Uterus (tissue), 3 donors: ENCODE measurements at regions not wholly inside any gene's neighbourhood (a gene's known extent, or its start where the extent isn't known, plus 50 kb on each side); places are given as distances from the start of the nearest gene placed in this dataset.
"Not testable (repeated sequence)": the region's sequence is repeated elsewhere in the genome, so short reads cannot be mapped to it uniquely, and the experiment has no call there.

Source experiments
- DNase-seq, 2 donors: peaks; one replicate each; pipeline ENCODE4 v3.0.0-alpha.2; 2019 to 2020
- H3K27ac ChIP-seq, 2 donors: fragments of 200-600 bp; sonication (generic); 1 replicate in 1 of 2; 2 replicates in 1 of 2; pipeline ENCODE4 v1.5.1; 2016 to 2018
- H3K27me3 ChIP-seq, 2 donors: fragments of 200-600 bp; sonication (generic); one replicate each; pipeline ENCODE4 v1.5.1; 2018 to 2019; ENCODE audit warnings: control low read depth in 1 of 2
- H3K36me3 ChIP-seq, 2 donors: fragments of 200-600 bp; sonication (generic); one replicate each; pipeline ENCODE4 v1.5.1; 2019; ENCODE audit warnings: control low read depth in 1 of 2
- H3K4me1 ChIP-seq, 2 donors: fragments of 200-600 bp; sonication (generic); one replicate each; pipeline ENCODE4 v1.5.1; 2018 to 2019; ENCODE audit warnings: control low read depth in 1 of 2
- H3K4me3 ChIP-seq, 2 donors: fragments of 200-600 bp; sonication (generic); 1 replicate in 1 of 2; 2 replicates in 1 of 2; pipeline ENCODE4 v1.5.1; 2018 to 2019; ENCODE audit warnings: mild to moderate bottlenecking in 1 of 2
- H3K9me3 ChIP-seq, 2 donors: fragments of 200-600 bp; sonication (generic); one replicate each; pipeline ENCODE4 v1.5.1; 2019; ENCODE audit warnings: control low read depth in 1 of 2
- intact Hi-C: fragments of 100-400 bp; cut with DNase I; formaldehyde crosslinking; loops from one replicate; pipeline ENCODE4 v1.15.1; 2023; ENCODE audit warnings: low total_unique reads
- donor health status: DM: yes; HTN: yes; CAD: no.

- intact Hi-C loops, H3K4me1 ChIP-seq, H3K4me3 ChIP-seq, H3K36me3 ChIP-seq, H3K27ac ChIP-seq, H3K27me3 ChIP-seq, H3K9me3 ChIP-seq, DNase-seq: not testable (repeated sequence)
Measured at GRCh38 chr1:143837924-143838597, 133.7 kb downstream of the FAM72C start.

DNA sequence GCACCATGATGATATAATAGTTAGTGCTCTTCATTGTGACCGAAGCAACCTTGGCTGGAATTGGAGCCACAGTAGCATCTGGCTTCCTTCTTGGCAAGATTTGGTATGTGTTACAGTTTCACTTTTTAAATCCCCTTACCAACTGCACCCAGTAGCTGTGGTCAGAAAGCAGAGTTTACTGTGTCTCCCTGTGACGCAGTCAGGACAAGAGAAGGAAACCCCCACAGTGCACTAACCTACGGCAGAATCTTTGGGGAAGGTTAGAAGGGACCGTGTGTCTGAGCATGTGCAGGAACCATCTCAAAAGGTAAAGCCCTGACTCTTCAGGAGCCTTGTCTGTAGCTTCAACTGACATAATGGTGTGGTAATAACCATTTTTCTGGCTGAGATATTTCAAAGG is 138.4 kb downstream of the FAM72C start:
- H3K9me3 ChIP-seq, H3K4me3 ChIP-seq, H3K4me1 ChIP-seq, DNase-seq, intact Hi-C loops, H3K27ac ChIP-seq, H3K27me3 ChIP-seq, H3K36me3 ChIP-seq: not testable (repeated sequence)

GRCh38 chr1:143832379-143832716 is 139.4 kb downstream of the FAM72C start:
- DNase-seq, H3K36me3 ChIP-seq, H3K27me3 ChIP-seq, intact Hi-C loops, H3K4me1 ChIP-seq, H3K9me3 ChIP-seq, H3K27ac ChIP-seq, H3K4me3 ChIP-seq: not testable (repeated sequence)

- H3K36me3 ChIP-seq, H3K27ac ChIP-seq, DNase-seq, H3K4me3 ChIP-seq, H3K27me3 ChIP-seq, H3K4me1 ChIP-seq, H3K9me3 ChIP-seq, intact Hi-C loops: not testable (repeated sequence)
Measured at GRCh38 chr1:143831479-143832378, 140.1 kb downstream of the FAM72C start.

DNA sequence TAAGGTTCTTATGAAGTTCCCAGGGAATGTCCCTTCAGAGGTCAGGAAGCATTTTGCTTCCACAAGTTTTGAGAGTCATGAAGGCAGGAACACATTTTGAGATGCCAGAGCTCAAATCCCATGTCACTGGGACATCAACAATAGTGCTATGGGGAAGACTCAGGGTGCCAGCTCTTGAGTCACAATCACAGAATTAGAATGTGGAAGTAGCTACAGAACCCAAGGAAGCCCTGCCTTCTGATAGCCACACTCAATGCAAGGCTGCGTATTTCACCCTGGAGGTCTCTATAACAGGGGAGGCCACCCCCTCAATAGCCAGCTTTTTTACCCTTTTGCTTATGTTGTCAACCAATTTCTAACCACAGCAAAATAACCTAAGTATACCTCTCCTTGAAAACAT is 145.6 kb downstream of the FAM72C start:
- H3K27ac ChIP-seq, H3K36me3 ChIP-seq, H3K4me1 ChIP-seq, intact Hi-C loops, H3K9me3 ChIP-seq, H3K27me3 ChIP-seq, DNase-seq, H3K4me3 ChIP-seq: not testable (repeated sequence)

GRCh38 chr1:143824266-143824665 is 147.5 kb downstream of the FAM72C start:
- intact Hi-C loops, H3K36me3 ChIP-seq, H3K4me3 ChIP-seq, H3K27me3 ChIP-seq, H3K9me3 ChIP-seq, H3K27ac ChIP-seq, H3K4me1 ChIP-seq, DNase-seq: not testable (repeated sequence)

DNA sequence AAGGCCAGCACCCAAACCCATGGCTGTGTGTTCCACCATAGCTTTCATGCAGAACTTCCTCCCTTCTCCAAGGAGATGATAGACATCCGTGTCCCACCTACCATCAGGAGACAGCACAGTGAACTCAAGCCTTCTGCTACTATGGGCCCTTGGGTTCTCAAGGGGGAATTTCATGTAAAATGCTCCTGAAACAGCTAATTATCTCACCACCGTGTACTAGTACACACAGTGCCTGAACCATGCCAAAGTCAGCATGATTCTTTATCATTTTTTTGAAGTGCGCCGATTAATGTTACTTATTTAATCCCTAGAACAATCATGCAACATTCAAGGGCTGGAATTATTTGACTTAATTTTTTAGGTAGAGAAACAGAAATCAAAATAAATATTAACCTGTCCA is 151.7 kb downstream of the FAM72C start:
- DNase-seq, H3K27me3 ChIP-seq, H3K27ac ChIP-seq, H3K4me1 ChIP-seq, intact Hi-C loops, H3K9me3 ChIP-seq, H3K4me3 ChIP-seq, H3K36me3 ChIP-seq: not testable (repeated sequence)

GRCh38 chr1:143816369-143816768 is 155.4 kb downstream of the FAM72C start:
- H3K27ac ChIP-seq, H3K27me3 ChIP-seq, H3K9me3 ChIP-seq, DNase-seq, H3K4me1 ChIP-seq, intact Hi-C loops, H3K36me3 ChIP-seq, H3K4me3 ChIP-seq: not testable (repeated sequence)

DNA sequence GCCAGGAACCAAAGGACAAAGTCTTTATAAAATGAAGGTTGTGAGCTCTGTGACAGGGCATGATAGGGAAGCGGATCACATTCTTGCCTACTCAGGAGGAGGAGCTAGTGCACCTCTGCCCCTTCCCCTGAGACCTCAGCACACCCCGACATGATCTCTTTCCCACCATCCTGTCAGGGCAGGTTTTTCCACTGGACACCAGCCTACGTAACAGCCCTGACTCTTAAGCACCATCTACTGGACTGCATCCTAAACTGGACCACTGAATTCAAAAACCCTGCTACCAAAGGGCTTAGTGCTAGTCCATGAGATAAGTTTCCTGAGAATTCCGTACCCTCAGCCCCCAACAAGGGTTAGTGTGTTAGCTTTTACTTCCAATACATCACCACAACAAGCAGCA is 166.4 kb downstream of the FAM72C start:
- H3K4me1 ChIP-seq, H3K4me3 ChIP-seq, H3K27ac ChIP-seq, intact Hi-C loops, H3K36me3 ChIP-seq, H3K9me3 ChIP-seq, DNase-seq, H3K27me3 ChIP-seq: not testable (repeated sequence)

DNA sequence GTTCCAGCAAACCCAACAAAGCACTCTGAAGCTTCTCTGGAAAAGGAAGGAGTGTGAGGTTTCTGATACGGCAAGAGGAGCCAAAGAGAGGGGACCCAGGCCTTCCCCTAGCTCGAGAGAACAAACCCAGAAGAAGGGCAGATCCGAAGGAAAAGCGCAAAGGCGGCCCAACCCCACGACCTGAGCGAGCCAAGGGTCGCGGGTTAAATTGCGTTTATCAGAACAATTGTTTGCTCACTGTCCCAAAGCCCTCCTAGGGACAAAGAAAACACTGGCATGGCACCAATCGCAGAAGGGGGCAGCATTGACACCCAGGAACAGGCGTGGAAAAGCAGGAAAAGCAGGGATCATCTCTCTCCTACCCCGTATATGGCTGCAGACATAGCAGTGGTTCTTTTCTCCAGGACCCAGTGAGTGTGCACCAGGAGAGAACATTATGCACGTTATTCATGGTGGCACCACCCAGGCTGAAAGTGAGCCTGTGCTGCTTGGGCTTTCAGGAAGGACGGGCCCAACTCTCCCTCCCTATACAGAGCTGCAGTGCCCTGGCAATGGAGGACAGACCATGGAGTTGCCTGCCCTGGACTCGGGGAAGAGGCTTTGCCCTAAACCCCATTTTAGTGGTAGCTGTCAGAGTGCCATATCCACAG is 167.0 kb downstream of the FAM72C start:
- H3K4me1 ChIP-seq, H3K27ac ChIP-seq, H3K27me3 ChIP-seq, H3K4me3 ChIP-seq, H3K9me3 ChIP-seq, DNase-seq, intact Hi-C loops, H3K36me3 ChIP-seq: not testable (repeated sequence)

DNA sequence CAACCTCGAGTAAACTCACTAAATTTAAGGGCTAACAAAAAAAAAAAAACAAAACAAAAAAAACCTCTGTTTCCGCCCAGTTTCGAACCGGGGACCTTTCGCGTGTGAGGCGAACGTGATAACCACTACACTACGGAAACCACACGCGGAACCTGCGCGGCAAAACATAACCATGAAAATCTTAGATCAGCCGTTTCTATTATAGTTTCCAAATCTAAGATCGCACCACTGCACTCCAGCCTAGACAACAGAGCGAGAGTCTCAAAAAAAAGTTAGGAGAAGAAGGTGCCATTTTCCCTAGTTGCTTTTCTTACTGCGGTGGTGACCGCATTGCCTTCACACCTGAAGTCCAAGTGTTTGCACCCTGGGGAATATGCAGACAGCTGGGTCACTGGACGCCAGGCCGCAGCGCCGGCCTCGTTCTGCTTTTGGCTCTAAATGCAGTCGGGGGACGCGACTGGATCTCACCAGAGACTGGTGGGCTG is 167.8 kb downstream of the FAM72C start:
- Histone ChIP-seq H3K27ac (peak overlapping the region in 1 of 2 donors; percentile 57), H3K4me3 (peak overlapping the region in 1 of 2 donors; percentile 24)
- H3K9me3 ChIP-seq, H3K36me3 ChIP-seq, intact Hi-C loops, H3K27me3 ChIP-seq, H3K4me1 ChIP-seq: not testable (repeated sequence)
- peak; percentile 11 to 15 for DNase-seq

DNA sequence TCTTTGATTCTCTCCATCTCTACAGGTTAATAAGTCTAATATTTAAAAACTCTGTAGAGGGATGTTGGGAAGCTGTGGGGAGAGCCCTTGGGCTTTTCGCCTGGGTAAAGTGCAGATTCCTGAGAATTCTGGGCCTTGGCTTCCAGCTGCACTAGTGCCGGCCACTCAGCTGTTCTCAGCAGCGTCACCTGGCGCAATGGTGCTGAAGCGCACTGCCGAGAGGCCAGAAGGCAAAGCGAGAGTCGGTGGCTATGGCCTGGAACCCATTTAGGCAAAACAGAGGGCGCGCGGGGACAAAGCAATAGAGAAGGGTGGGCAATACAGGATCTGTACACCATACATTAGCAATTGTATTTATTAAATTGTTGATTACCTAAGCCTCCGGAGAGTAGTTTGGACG is 168.7 kb downstream of the FAM72C start:
- intact Hi-C loops, DNase-seq, H3K27me3 ChIP-seq: not testable (repeated sequence)

GRCh38 chr1:143799568-143800187 is 172.1 kb downstream of the FAM72C start:
- intact Hi-C loops, DNase-seq, H3K36me3 ChIP-seq, H3K4me1 ChIP-seq, H3K27me3 ChIP-seq, H3K4me3 ChIP-seq, H3K27ac ChIP-seq, H3K9me3 ChIP-seq: not testable (repeated sequence)

More for the DNA sequence above, 168.7 kb downstream of the FAM72C start:
- not testable (repeated sequence) for H3K27ac ChIP-seq, H3K9me3 ChIP-seq, H3K4me3 ChIP-seq, H3K36me3 ChIP-seq, H3K4me1 ChIP-seq
